DOHH2 (cell line): ENCODE measurements at regions not wholly inside any gene's neighbourhood (a gene's known extent, or its start where the extent isn't known, plus 50 kb on each side); places are given as distances from the start of the nearest gene placed in this dataset.
A peak's percentile ranks its signal among the peaks of the same experiment; 100 is the strongest.

Experiments
- EZH2phosphoT487 ChIP-seq: fragments of 200-600 bp; sonication (generic); IDR thresholded peaks from 2 replicates; pipeline ENCODE4 v1.6.1; 2017; ENCODE audit warnings: borderline replicate concordance, mild to moderate bottlenecking, antibody characterized with exemption, low read length, moderate library complexity, mixed read lengths
- TF ChIP-seq, protein P1 (sequence below): fragments of 200-600 bp; sonication (generic); IDR thresholded peaks from one replicate; pipeline ENCODE4 v1.5.1; 2014; ENCODE audit warnings: antibody characterized with exemption, mild to moderate bottlenecking, low read depth, low read length; ENCODE audit not compliant: poor library complexity, severe bottlenecking

DNA sequence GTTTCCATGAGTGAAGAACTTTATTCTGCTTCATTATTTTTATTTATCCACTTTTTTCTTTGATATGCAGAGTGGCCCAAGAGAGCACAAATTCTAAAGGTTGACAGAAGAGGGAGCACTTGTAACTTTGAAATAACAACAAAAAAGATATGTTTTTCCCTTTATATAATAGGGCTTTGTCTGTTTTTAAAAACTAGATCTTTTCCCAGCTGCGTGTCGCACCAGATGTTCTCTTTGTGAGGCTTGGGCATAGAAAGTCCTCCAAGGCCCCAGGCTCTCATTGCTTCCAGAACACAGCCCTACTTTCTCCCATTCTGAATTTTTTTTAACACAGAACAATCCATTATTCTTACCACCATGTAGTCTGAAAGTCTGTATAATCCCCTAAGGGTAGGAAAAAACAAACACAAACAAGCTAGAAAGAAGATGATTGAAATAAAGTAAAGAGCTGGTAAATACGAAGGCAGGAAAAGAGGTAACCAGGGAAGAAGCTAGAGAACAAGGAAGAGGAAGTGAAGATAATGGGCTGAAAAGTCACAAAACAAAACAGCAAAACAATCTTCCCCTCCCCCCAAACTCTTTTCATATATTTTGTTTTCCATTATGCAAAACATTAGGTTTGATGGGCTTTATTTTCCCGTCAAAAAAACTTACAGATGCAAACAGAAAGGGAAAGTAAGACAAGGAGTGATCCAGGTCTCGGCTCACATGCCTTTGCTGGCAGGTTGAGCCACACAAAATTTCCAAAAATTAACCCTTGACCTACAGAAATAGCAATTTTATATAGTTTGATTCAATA, 160.4 kb downstream of the ABCA8 start:
- TF ChIP-seq, protein P1, sequence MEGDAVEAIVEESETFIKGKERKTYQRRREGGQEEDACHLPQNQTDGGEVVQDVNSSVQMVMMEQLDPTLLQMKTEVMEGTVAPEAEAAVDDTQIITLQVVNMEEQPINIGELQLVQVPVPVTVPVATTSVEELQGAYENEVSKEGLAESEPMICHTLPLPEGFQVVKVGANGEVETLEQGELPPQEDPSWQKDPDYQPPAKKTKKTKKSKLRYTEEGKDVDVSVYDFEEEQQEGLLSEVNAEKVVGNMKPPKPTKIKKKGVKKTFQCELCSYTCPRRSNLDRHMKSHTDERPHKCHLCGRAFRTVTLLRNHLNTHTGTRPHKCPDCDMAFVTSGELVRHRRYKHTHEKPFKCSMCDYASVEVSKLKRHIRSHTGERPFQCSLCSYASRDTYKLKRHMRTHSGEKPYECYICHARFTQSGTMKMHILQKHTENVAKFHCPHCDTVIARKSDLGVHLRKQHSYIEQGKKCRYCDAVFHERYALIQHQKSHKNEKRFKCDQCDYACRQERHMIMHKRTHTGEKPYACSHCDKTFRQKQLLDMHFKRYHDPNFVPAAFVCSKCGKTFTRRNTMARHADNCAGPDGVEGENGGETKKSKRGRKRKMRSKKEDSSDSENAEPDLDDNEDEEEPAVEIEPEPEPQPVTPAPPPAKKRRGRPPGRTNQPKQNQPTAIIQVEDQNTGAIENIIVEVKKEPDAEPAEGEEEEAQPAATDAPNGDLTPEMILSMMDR: peak; percentile 35
- no peak for TF ChIP-seq EZH2phosphoT487
